ENCODE measurements at regions not wholly inside any gene's neighbourhood (a gene's known extent, or its start where the extent isn't known, plus 50 kb on each side); places are given as distances from the start of the nearest gene placed in this dataset.

DNA sequence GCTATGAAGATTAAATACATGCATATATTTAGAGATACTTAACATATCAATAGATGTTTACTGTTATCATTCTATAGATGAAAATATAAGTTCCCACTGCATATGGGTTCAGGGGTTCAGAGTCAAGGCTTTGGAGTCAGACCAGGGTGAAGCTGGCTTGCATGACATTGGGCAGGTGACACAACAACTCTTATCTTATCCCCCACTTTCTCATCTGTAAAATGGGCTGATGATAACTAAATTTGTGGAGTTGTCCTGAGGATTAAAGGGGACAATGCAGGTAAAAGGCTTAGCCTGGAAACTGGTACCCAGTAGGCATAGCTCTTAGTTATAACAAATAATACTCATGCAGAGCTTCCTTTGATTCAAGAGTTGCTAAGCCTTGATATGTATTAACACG lies 72.6 kb upstream of the BRINP1 start:
- DNase-seq, result no peak

DNA sequence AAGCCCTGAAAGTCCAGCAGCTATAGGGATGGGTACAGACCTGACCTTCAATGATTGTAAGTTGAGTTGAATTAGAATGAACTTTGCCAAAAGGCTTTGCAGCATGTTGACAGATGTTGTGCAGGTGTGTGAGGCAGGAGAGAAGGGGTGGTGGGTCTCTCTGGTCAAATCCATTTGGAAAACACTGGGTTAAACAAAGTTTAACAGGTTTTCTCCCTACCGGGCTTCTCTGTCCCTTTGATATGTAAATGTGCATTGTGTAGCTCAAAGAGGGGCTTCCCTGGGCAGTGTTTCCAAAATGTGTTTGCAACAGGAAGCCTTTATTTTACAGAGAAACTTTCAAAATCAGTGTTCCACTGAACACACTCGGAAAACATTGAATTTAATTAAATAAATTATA lies 72.1 kb upstream of the BRINP1 start:
- DNase-seq, result no peak

DNA sequence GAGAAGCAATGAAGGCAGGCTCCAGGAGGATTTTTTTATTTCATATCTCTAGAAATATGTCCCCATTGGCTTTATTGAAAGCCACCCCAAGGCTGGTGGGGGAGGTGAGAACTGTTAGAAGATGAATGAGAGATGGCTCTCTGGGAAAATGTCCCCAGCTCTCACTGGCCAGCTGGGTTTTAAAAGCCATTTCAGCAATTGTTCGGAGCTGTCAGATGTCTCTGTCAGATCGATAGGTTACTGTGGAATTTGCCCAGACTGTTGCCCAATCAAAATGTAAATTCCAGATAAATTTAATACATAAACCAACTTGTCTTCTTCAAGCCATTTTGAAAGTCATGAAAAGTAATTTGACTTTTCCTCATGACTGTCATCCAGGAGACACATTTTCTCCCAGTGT lies 67.0 kb upstream of the BRINP1 start:
- DNase-seq, result no peak

GRCh38 chr9:119435076-119435475 lies 65.8 kb upstream of the BRINP1 start:
- DNase-seq, result no peak

- no peak for DNase-seq
Measured at GRCh38 chr9:119432428-119432827, 63.2 kb upstream of the BRINP1 start.

DNA sequence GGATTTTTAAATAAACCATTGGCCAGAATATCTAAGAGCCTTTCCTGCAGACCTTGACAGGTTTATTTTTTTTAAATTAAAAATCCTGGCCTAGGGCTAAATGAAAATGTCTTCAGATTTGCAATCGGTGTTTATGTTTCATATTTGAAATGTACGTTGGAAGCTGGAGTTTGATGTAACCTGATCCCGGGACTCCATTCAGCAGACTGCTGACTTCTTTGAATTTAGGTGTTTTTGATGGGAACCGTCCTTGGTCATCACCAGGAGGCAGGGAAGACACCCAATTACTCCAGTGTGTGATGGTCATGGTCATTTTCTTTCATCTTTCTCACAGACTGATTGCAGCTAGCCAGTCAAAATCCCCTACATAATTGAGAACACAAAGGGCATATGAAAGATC lies 60.1 kb upstream of the BRINP1 start:
- no peak for DNase-seq

GRCh38 chr9:119420231-119420630 lies 51.0 kb upstream of the BRINP1 start:
- DNase-seq, result no peak
